SK-N-SH treated with all-trans-retinoic acid at 6 μM for 48 hours (cell line): ENCODE measurements at regions not wholly inside any gene's neighbourhood (a gene's known extent, or its start where the extent isn't known, plus 50 kb on each side); places are given as distances from the start of the nearest gene placed in this dataset.

ENCODE experiments used
- ATAC-seq: fragments of 200-7000 bp; cut with Tn5 transposase; 3 replicates; pipeline ENCODE4 v1.9.1; 2020; ENCODE audit warnings: mild to moderate bottlenecking, moderate library complexity
- ARNTL ChIP-seq: fragments of 450-650 bp; formaldehyde crosslinking; IDR thresholded peaks from 2 replicates; pipeline ENCODE4 v1.5.0; 2020; ENCODE audit warnings: low read depth, mild to moderate bottlenecking, moderate library complexity, borderline replicate concordance
- BACH2 ChIP-seq: fragments of 250-450 bp; sonication (Bioruptor Pico); IDR thresholded peaks from 2 replicates; pipeline ENCODE4 v1.9.0; 2021; ENCODE audit warnings: mild to moderate bottlenecking, borderline replicate concordance
- CSDC2 ChIP-seq: fragments of 250-450 bp; sonication (Bioruptor Pico); IDR thresholded peaks from 2 replicates; pipeline ENCODE4 v1.5.0; 2020; ENCODE audit warnings: mild to moderate bottlenecking, moderate library complexity
- ESRRG ChIP-seq: fragments of 250-450 bp; sonication (Bioruptor Pico); IDR thresholded peaks from 2 replicates; pipeline ENCODE4 v1.6.1; 2021; ENCODE audit warnings: mild to moderate bottlenecking
- GLIS3 ChIP-seq: fragments of 250-450 bp; sonication (Bioruptor Pico); IDR thresholded peaks from 2 replicates; pipeline ENCODE4 v1.5.0; 2020; ENCODE audit warnings: mild to moderate bottlenecking, moderate library complexity
- ISL1 ChIP-seq: fragments of 250-450 bp; sonication (Bioruptor Pico); IDR thresholded peaks from 2 replicates; pipeline ENCODE4 v2.1.2; 2022; ENCODE audit warnings: mild to moderate bottlenecking, moderate library complexity
- RARB ChIP-seq: fragments of 250-450 bp; sonication (Bioruptor Pico); IDR thresholded peaks from 2 replicates; pipeline ENCODE4 v1.8.0; 2021; ENCODE audit warnings: mild to moderate bottlenecking, moderate library complexity
- SNAI2 ChIP-seq: fragments of 250-450 bp; sonication (Bioruptor Pico); IDR thresholded peaks from 2 replicates; pipeline ENCODE4 v1.5.0; 2020; ENCODE audit warnings: mild to moderate bottlenecking, moderate library complexity
- TCF4 ChIP-seq: fragments of 250-450 bp; sonication (Bioruptor Pico); IDR thresholded peaks from 2 replicates; pipeline ENCODE4 v1.8.0; 2021; ENCODE audit warnings: mild to moderate bottlenecking, moderate library complexity, borderline replicate concordance
- TOX ChIP-seq: fragments of 250-450 bp; sonication (Bioruptor Pico); IDR thresholded peaks from 2 replicates; pipeline ENCODE4 v1.8.0; 2021; ENCODE audit warnings: mild to moderate bottlenecking, moderate library complexity, borderline replicate concordance
- ZC3H10 ChIP-seq: fragments of 250-450 bp; sonication (Bioruptor Pico); IDR thresholded peaks from 2 replicates; pipeline ENCODE4 v1.5.1; 2021; ENCODE audit warnings: mild to moderate bottlenecking, moderate library complexity
- ZFP3 ChIP-seq: fragments of 250-450 bp; sonication (Bioruptor Pico); IDR thresholded peaks from 2 replicates; pipeline ENCODE4 v1.5.0; 2020; ENCODE audit warnings: mild to moderate bottlenecking, moderate library complexity
- ZNF565 ChIP-seq: fragments of 450-650 bp; formaldehyde crosslinking; conservative IDR thresholded peaks from 2 replicates; pipeline ENCODE4 v1.5.0; 2020; ENCODE audit warnings: low read depth, mild to moderate bottlenecking, moderate library complexity
- ZNF70 ChIP-seq: fragments of 450-650 bp; formaldehyde crosslinking; IDR thresholded peaks from 2 replicates; pipeline ENCODE4 v1.5.0; 2020; ENCODE audit warnings: mild to moderate bottlenecking, moderate library complexity
- ZNF8 ChIP-seq: fragments of 450-650 bp; formaldehyde crosslinking; IDR thresholded peaks from 2 replicates; pipeline ENCODE4 v1.5.0; 2020; ENCODE audit warnings: mild to moderate bottlenecking, moderate library complexity
- TF ChIP-seq, protein P1 (sequence below): fragments of 250-450 bp; sonication (Bioruptor Pico); IDR thresholded peaks from 2 replicates; pipeline ENCODE4 v1.5.1; 2020; ENCODE audit warnings: low read depth, mild to moderate bottlenecking, moderate library complexity
- TF ChIP-seq, protein P2 (sequence below): fragments of 250-450 bp; sonication (Bioruptor Pico); IDR thresholded peaks from 2 replicates; pipeline ENCODE4 v1.8.0; 2020; ENCODE audit warnings: mild to moderate bottlenecking, moderate library complexity, borderline replicate concordance
- TF ChIP-seq, protein P3 (sequence below): fragments of 250-450 bp; sonication (Bioruptor Pico); IDR thresholded peaks from 2 replicates; pipeline ENCODE4 v1.8.0; 2021; ENCODE audit warnings: low read depth, mild to moderate bottlenecking, moderate library complexity, borderline replicate concordance
- TF ChIP-seq, protein P4 (sequence below): fragments of 250-450 bp; sonication (Bioruptor Pico); IDR thresholded peaks from 2 replicates; pipeline ENCODE4 v1.5.1; 2021; ENCODE audit warnings: mild to moderate bottlenecking, moderate library complexity

DNA sequence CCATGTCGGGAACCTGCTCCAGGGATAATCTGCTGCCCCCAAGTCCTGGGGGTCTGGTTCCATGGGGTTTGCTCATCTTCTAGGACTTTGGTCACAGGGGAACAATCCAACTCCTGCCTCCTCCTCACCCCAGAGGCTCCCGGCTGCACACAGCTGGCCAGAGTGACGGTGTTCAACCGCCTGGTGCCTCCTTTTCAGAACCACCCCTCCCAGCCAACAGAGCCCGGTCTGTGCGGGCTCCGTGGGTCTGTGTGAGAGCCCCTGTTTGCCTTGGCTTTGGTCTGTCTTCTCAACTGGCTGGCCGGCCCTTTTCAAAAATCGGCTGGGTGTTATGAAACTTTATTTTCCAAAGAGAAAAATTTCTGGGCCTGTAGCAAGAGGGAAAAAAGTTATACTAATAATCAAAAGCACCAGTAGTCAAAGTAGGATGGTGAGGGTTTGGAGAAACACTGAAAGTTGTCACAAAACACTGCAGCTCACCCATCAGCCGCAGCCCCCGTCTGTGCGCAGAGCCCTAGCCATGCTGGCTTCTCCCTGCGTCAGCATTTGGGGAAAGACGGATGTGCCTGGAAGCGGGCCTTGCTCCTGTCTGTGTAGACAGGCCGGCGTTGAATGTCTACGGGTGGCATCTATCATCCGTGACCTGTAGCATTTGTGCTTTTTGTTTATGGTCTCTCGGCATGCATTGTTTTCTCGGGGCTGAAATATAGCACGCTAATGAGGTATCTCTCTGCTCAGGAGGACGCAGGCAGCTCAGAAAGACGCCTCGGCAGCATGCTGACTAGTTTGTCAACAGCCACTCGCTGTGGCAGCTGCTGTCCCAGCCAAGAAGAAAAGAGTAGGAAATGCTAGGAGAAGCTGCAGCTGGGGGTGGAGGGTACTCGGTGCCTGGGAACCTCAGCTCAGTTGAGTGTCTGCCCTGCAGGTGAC is 138.6 kb downstream of the GLI2 start:
- ATAC-seq: no peak
- TF ChIP-seq TOX (CRISPR knock-in tag) (no peak), ESRRG (CRISPR knock-in tag) (no peak), ZFP3 (CRISPR knock-in tag) (no peak)
- TF ChIP-seq, protein P1, sequence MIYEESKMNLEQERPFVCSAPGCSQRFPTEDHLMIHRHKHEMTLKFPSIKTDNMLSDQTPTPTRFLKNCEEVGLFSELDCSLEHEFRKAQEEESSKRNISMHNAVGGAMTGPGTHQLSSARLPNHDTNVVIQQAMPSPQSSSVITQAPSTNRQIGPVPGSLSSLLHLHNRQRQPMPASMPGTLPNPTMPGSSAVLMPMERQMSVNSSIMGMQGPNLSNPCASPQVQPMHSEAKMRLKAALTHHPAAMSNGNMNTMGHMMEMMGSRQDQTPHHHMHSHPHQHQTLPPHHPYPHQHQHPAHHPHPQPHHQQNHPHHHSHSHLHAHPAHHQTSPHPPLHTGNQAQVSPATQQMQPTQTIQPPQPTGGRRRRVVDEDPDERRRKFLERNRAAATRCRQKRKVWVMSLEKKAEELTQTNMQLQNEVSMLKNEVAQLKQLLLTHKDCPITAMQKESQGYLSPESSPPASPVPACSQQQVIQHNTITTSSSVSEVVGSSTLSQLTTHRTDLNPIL: no peak
- TF ChIP-seq, protein P2, sequence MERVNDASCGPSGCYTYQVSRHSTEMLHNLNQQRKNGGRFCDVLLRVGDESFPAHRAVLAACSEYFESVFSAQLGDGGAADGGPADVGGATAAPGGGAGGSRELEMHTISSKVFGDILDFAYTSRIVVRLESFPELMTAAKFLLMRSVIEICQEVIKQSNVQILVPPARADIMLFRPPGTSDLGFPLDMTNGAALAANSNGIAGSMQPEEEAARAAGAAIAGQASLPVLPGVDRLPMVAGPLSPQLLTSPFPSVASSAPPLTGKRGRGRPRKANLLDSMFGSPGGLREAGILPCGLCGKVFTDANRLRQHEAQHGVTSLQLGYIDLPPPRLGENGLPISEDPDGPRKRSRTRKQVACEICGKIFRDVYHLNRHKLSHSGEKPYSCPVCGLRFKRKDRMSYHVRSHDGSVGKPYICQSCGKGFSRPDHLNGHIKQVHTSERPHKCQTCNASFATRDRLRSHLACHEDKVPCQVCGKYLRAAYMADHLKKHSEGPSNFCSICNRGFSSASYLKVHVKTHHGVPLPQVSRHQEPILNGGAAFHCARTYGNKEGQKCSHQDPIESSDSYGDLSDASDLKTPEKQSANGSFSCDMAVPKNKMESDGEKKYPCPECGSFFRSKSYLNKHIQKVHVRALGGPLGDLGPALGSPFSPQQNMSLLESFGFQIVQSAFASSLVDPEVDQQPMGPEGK (CRISPR knock-in tag): no peak

DNA sequence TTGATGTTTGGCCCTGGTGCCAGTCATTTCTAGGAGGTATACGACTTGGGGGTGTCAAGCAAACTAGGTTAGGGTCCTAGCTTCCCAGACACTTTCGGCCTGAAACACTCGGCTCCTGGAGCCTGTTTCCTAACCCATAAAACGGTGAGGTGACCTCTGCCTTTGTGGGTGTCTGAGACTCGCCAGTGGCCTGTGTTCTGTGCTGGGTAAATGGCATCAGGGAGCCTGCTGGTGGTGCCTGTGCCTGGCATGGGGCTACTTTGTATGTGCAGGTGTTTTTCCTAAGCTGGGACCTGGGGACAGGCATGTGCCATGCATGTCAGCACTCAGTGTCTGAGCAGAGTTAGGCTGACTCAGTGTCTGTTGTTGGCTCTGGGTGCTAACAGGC is 139.2 kb downstream of the GLI2 start:
- TF ChIP-seq, protein P3, sequence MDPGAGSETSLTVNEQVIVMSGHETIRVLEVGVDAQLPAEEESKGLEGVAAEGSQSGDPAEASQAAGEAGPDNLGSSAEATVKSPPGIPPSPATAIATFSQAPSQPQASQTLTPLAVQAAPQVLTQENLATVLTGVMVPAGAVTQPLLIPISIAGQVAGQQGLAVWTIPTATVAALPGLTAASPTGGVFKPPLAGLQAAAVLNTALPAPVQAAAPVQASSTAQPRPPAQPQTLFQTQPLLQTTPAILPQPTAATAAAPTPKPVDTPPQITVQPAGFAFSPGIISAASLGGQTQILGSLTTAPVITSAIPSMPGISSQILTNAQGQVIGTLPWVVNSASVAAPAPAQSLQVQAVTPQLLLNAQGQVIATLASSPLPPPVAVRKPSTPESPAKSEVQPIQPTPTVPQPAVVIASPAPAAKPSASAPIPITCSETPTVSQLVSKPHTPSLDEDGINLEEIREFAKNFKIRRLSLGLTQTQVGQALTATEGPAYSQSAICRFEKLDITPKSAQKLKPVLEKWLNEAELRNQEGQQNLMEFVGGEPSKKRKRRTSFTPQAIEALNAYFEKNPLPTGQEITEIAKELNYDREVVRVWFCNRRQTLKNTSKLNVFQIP (CRISPR knock-in tag): no peak
- TF ChIP-seq ISL1 (CRISPR knock-in tag) (no peak), SNAI2 (CRISPR knock-in tag) (no peak), ARNTL (no peak), ESRRG (CRISPR knock-in tag) (no peak), ZNF8 (CRISPR knock-in tag) (no peak), TCF4 (CRISPR knock-in tag) (no peak), ZNF70 (CRISPR knock-in tag) (no peak)
- TF ChIP-seq, protein P1: no peak
- ATAC-seq: no peak

DNA sequence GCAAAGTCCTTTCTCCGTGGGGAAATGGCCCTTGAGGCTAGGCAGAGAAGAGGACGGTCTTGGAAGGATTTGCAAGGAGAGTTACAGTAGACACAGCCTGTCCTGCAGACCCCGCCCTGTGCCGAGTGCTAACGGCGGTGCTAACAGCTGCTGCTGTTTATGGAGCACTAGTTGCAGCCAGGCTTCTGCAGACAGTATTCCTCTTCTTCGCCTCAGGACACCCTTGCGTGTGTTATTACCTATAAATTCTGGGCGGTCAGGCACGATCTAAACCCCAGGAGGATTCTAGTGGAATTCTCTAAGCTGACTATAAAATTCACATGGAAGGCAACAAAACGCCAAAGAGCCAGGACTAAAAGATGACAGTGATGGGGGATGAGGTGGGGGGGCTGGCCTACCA is 139.8 kb downstream of the GLI2 start:
- no peak for ATAC-seq
- TF ChIP-seq ZFP3 (CRISPR knock-in tag) (no peak), BACH2 (CRISPR knock-in tag) (no peak), TCF4 (CRISPR knock-in tag) (no peak), ZNF70 (CRISPR knock-in tag) (no peak), CSDC2 (CRISPR knock-in tag) (no peak), SNAI2 (CRISPR knock-in tag) (no peak), ESRRG (CRISPR knock-in tag) (no peak), GLIS3 (CRISPR knock-in tag) (no peak), TOX (CRISPR knock-in tag) (no peak), ZC3H10 (CRISPR knock-in tag) (no peak), RARB (CRISPR knock-in tag) (no peak), ZNF565 (CRISPR knock-in tag) (no peak), ARNTL (no peak), ZNF8 (CRISPR knock-in tag) (no peak)
- TF ChIP-seq, protein P2 (CRISPR knock-in tag): no peak
- TF ChIP-seq, protein P1: no peak
- TF ChIP-seq, protein P4, sequence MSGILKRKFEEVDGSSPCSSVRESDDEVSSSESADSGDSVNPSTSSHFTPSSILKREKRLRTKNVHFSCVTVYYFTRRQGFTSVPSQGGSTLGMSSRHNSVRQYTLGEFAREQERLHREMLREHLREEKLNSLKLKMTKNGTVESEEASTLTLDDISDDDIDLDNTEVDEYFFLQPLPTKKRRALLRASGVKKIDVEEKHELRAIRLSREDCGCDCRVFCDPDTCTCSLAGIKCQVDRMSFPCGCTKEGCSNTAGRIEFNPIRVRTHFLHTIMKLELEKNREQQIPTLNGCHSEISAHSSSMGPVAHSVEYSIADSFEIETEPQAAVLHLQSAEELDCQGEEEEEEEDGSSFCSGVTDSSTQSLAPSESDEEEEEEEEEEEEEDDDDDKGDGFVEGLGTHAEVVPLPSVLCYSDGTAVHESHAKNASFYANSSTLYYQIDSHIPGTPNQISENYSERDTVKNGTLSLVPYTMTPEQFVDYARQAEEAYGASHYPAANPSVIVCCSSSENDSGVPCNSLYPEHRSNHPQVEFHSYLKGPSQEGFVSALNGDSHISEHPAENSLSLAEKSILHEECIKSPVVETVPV (CRISPR knock-in tag): no peak
- TF ChIP-seq, protein P3 (CRISPR knock-in tag): no peak
